Hepatocyte (in vitro differentiated cells): ENCODE measurements at regions not wholly inside any gene's neighbourhood (a gene's known extent, or its start where the extent isn't known, plus 50 kb on each side); places are given as distances from the start of the nearest gene placed in this dataset.

Experiments
- DNase-seq: peaks from one replicate; pipeline ENCODE4 v3.0.0-alpha.2; 2016; ENCODE audit warnings: low spot score
- H2AFZ ChIP-seq: fragments of 200-600 bp; sonication (generic); 2 replicates; pipeline ENCODE4 v1.6.0; 2016; ENCODE audit warnings: antibody characterized with exemption, mild to moderate bottlenecking
- H3K27ac ChIP-seq: fragments of 200-600 bp; sonication (generic); 2 replicates; pipeline ENCODE4 v1.5.1; 2016; ENCODE audit warnings: mild to moderate bottlenecking
- H3K27me3 ChIP-seq: fragments of 200-600 bp; sonication (generic); 2 replicates; pipeline ENCODE4 v1.6.1; 2016
- H3K36me3 ChIP-seq: fragments of 200-600 bp; sonication (generic); replicated peaks from 2 replicates; pipeline ENCODE4 v1.5.1; 2016; ENCODE audit warnings: low read depth; ENCODE audit not compliant: insufficient read depth
- H3K4me1 ChIP-seq: fragments of 200-600 bp; sonication (generic); 2 replicates; pipeline ENCODE4 v1.5.1; 2016; ENCODE audit warnings: mild to moderate bottlenecking, moderate library complexity; ENCODE audit not compliant: insufficient read depth
- H3K4me2 ChIP-seq: fragments of 200-600 bp; sonication (generic); 2 replicates; pipeline ENCODE4 v1.6.0; 2016
- H3K4me3 ChIP-seq: fragments of 200-600 bp; sonication (generic); 2 replicates; pipeline ENCODE4 v1.5.1; 2016; ENCODE audit warnings: mild to moderate bottlenecking
- H3K79me2 ChIP-seq: fragments of 200-600 bp; sonication (generic); 2 replicates; pipeline ENCODE4 v1.6.0; 2017; ENCODE audit warnings: mild to moderate bottlenecking
- H3K9me2 ChIP-seq: fragments of 200-600 bp; sonication (generic); replicated peaks from 2 replicates; pipeline ENCODE4 v1.6.0; 2017; ENCODE audit warnings: mild to moderate bottlenecking; ENCODE audit not compliant: insufficient read depth
- H3K9me3 ChIP-seq: fragments of 200-600 bp; sonication (generic); 2 replicates; pipeline ENCODE4 v1.5.1; 2016; ENCODE audit warnings: low read depth, mild to moderate bottlenecking
- H4K20me1 ChIP-seq: fragments of 200-600 bp; sonication (generic); 2 replicates; pipeline ENCODE4 v1.6.0; 2016; ENCODE audit warnings: mild to moderate bottlenecking; ENCODE audit not compliant: insufficient read depth, poor library complexity, severe bottlenecking
- CTCF ChIP-seq: fragments of 200-600 bp; sonication (generic); IDR thresholded peaks from 2 replicates; pipeline ENCODE4 v1.5.1; 2016; ENCODE audit warnings: antibody characterized with exemption, mild to moderate bottlenecking; ENCODE audit not compliant: poor library complexity
- EZH2 ChIP-seq: fragments of 200-600 bp; sonication (generic); IDR thresholded peaks from 2 replicates; pipeline ENCODE4 v1.6.1; 2016; ENCODE audit warnings: antibody characterized with exemption, mild to moderate bottlenecking, borderline replicate concordance
- EZH2phosphoT487 ChIP-seq: fragments of 200-600 bp; sonication (generic); IDR thresholded peaks from one replicate; pipeline ENCODE4 v1.6.1; 2018; ENCODE audit warnings: antibody characterized with exemption, mild to moderate bottlenecking, low read depth, moderate library complexity; ENCODE audit not compliant: unreplicated experiment, severe bottlenecking
- WGBS: methylation state at CpG from one replicate; pipeline ENCODE4 v1.1.6; 2016; ENCODE audit warnings: low lambda C conversion rate; ENCODE audit errors: missing lambda C conversion rate; 5-methylcytosine and 5-hydroxymethylcytosine counted together

DNA sequence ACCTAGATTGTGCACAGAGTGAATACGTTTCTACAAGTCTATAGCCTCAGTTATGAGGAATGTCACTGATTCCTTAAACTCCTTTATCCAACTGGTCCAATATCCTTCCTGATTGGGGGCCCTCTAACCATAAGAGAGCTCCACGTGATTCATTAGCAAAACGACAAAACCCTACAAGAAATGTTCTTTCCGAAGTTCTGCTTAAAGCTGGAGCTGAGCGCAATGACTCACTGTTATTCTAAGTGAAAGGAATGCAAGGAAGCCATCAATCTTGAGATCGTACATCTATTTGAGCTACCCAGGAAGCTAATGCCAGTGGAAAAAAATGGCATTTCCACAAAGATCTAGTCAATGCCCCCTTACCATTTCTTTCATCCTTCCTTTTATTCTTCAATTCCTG lies 354.9 kb upstream of the CDH20 start:
- Histone ChIP-seq H3K79me2 (no peaks in the 10 kb centered on the region), H3K4me3 (no peak overlapping the region), H4K20me1 (no peaks in the 10 kb centered on the region), H2AFZ (no peak overlapping the region), H3K9me3 (no peaks in the 10 kb centered on the region), H3K4me1 (no peaks in the 10 kb centered on the region), H3K36me3 (no peaks in the 10 kb centered on the region), H3K4me2 (no peak overlapping the region), H3K9me2 (no peaks in the 10 kb centered on the region), H3K27ac (no peak overlapping the region), H3K27me3 (no peaks in the 10 kb centered on the region)
- TF ChIP-seq EZH2 (no peak), EZH2phosphoT487 (no peak), CTCF (no peak)
- WGBS = 75% methylated on average over 6 of the region's 6 CpGs
- DNase-seq = peak; percentile 5

DNA sequence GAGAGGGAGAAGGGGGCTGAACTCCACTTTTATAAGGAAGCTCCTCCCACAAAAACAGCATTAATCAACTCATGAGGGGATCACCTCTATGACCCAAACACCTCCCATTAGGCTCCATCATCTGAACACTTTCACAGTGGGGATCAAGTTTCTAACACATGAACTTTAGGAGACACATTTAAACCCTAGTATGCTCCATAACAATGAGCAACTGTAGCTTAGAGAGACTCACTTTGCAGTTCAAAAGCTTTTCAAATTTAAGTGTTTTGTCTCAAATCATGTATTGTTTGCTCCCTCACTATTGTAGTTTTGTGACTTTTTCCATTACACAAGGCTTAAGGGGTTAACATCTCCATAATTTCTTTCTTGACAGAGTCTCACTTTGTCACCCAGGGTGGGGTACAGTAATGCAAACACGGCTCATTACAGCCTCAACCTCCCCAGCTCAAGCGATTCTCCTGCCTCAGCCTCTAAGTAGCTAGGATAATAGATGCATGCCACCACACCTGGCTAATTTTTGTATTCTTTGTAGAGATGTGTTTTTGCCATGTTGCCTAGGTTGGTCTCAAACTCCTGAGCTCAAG lies 352.7 kb upstream of the CDH20 start:
- Histone ChIP-seq H3K27me3 (no peaks in the 10 kb centered on the region), H3K4me2 (no peak overlapping the region), H2AFZ (no peak overlapping the region), H3K79me2 (no peaks in the 10 kb centered on the region), H3K9me2 (no peaks in the 10 kb centered on the region), H3K36me3 (no peaks in the 10 kb centered on the region), H3K4me1 (no peaks in the 10 kb centered on the region), H3K27ac (no peak overlapping the region), H3K4me3 (no peak overlapping the region), H4K20me1 (no peaks in the 10 kb centered on the region), H3K9me3 (no peaks in the 10 kb centered on the region)
- TF ChIP-seq EZH2phosphoT487 (no peak), EZH2 (no peak), CTCF (no peak)
- DNase-seq = no peak
- WGBS = 90% methylated on average over 2 of the region's 2 CpGs

- Histone ChIP-seq H2AFZ (no peak overlapping the region), H3K36me3 (no peaks in the 10 kb centered on the region), H3K79me2 (no peaks in the 10 kb centered on the region), H3K27me3 (no peaks in the 10 kb centered on the region), H3K4me2 (no peak overlapping the region), H3K9me3 (no peaks in the 10 kb centered on the region), H3K4me1 (no peaks in the 10 kb centered on the region), H3K9me2 (no peaks in the 10 kb centered on the region), H4K20me1 (no peaks in the 10 kb centered on the region), H3K4me3 (no peak overlapping the region), H3K27ac (no peak overlapping the region)
- 88% methylated on average over 3 of the region's 3 CpGs for WGBS
- TF ChIP-seq EZH2 = no peak
- TF ChIP-seq EZH2phosphoT487 = no peak
- no peak for TF ChIP-seq CTCF
- DNase-seq = no peak
Observed at GRCh38 chr18:60981682-60982328, 351.4 kb upstream of the CDH20 start.
